Left lobe of liver (tissue), 2 donors: ENCODE measurements at regions not wholly inside any gene's neighbourhood (a gene's known extent, or its start where the extent isn't known, plus 50 kb on each side); places are given as distances from the start of the nearest gene placed in this dataset.
"Not testable (repeated sequence)": the region's sequence is repeated elsewhere in the genome, so short reads cannot be mapped to it uniquely, and the experiment has no call there.

Experiments used
- ATAC-seq: fragments of 200-7000 bp; cut with Tn5 transposase; one replicate; pipeline ENCODE4 v1.9.1; 2020; ENCODE audit warnings: mild to moderate bottlenecking, moderate library complexity
- DNase-seq: peaks from one replicate; pipeline ENCODE4 v3.0.0-alpha.2; 2020; ENCODE audit warnings: low spot score
- donor health status: DM: no; HTN: no; CAD: no; lungs with moderate emphysema.
- donor health status: DM: no; HTN: yes; CAD: no.

- ATAC-seq (no peak), DNase-seq (no peak)
Measured at GRCh38 chr11:23903044-23903704, 593.7 kb upstream of the LUZP2 start.

GRCh38 chr11:23919455-23919854 lies 577.4 kb upstream of the LUZP2 start:
- no peak for DNase-seq
- ATAC-seq, result no peak

GRCh38 chr11:23923357-23923756 lies 573.5 kb upstream of the LUZP2 start:
- no peak for DNase-seq

GRCh38 chr11:23924226-23924625 lies 572.6 kb upstream of the LUZP2 start:
- DNase-seq (no peak), ATAC-seq (no peak)

More at GRCh38 chr11:23923357-23923756, 573.5 kb upstream of the LUZP2 start:
- ATAC-seq, result no peak

- DNase-seq (no peak), ATAC-seq (no peak)
Measured at GRCh38 chr11:23931443-23931842, 565.4 kb upstream of the LUZP2 start.

GRCh38 chr11:23932485-23932898 lies 564.4 kb upstream of the LUZP2 start:
- DNase-seq (no peak), ATAC-seq (no peak)

- DNase-seq (no peak), ATAC-seq (no peak)
Measured at GRCh38 chr11:23933721-23934120, 563.1 kb upstream of the LUZP2 start.

- not testable (repeated sequence) for ATAC-seq, DNase-seq
Measured at GRCh38 chr11:23934671-23935270, 562.1 kb upstream of the LUZP2 start.

- DNase-seq, ATAC-seq: not testable (repeated sequence)
Measured at GRCh38 chr11:23942117-23942815, 554.6 kb upstream of the LUZP2 start.

- ATAC-seq (no peak), DNase-seq (no peak)
Measured at GRCh38 chr11:23944923-23945322, 551.9 kb upstream of the LUZP2 start.

- ATAC-seq, result no peak
- no peak for DNase-seq
Measured at GRCh38 chr11:23947883-23948282, 549.0 kb upstream of the LUZP2 start.

- no peak for ATAC-seq
- no peak for DNase-seq
Measured at GRCh38 chr11:23948851-23949250, 548.0 kb upstream of the LUZP2 start.

- ATAC-seq (no peak), DNase-seq (no peak)
Measured at GRCh38 chr11:23953951-23954710, 542.7 kb upstream of the LUZP2 start.

GRCh38 chr11:23954730-23955129 lies 542.1 kb upstream of the LUZP2 start:
- no peak for ATAC-seq
- no peak for DNase-seq

GRCh38 chr11:23956586-23956985 lies 540.3 kb upstream of the LUZP2 start:
- ATAC-seq (no peak), DNase-seq (no peak)

GRCh38 chr11:23957314-23957713 lies 539.5 kb upstream of the LUZP2 start:
- DNase-seq (no peak), ATAC-seq (no peak)

- no peak for DNase-seq
- no peak for ATAC-seq
Measured at GRCh38 chr11:23959462-23959861, 537.4 kb upstream of the LUZP2 start.

GRCh38 chr11:23961503-23962338 lies 535.1 kb upstream of the LUZP2 start:
- ATAC-seq (no peak), DNase-seq (no peak)

GRCh38 chr11:23973244-23973643 lies 523.6 kb upstream of the LUZP2 start:
- ATAC-seq (no peak), DNase-seq (no peak)

- no peak for ATAC-seq
Measured at GRCh38 chr11:23974051-23974450, 522.8 kb upstream of the LUZP2 start.

GRCh38 chr11:23974601-23975000 lies 522.3 kb upstream of the LUZP2 start:
- no peak for DNase-seq

More at GRCh38 chr11:23974051-23974450, 522.8 kb upstream of the LUZP2 start:
- DNase-seq, result no peak

More at GRCh38 chr11:23974601-23975000, 522.3 kb upstream of the LUZP2 start:
- ATAC-seq, result no peak
